Keratinocyte (primary cell): ENCODE measurements at regions not wholly inside any gene's neighbourhood (a gene's known extent, or its start where the extent isn't known, plus 50 kb on each side); places are given as distances from the start of the nearest gene placed in this dataset.

Experiments
- CTCF ChIP-seq, 3 experiments: IDR thresholded peaks in 1 of 3; conservative IDR thresholded peaks in 1 of 3; optimal IDR thresholded peaks in 1 of 3; 2 replicates in 2 of 3; 3 replicates in 1 of 3; pipeline versions ENCODE3 to v1.5.1; 2011; ENCODE audit warnings: low read length in 3 of 3, mild to moderate bottlenecking in 3 of 3, moderate library complexity in 2 of 3, control low read depth in 1 of 3, inconsistent platforms in 1 of 3; ENCODE audit not compliant: insufficient read depth in 2 of 3; ENCODE audit errors: extremely low read depth in 1 of 3
- EZH2 ChIP-seq: IDR thresholded peaks from one replicate; pipeline ENCODE4 v1.6.1; 2012; ENCODE audit warnings: inconsistent platforms, mild to moderate bottlenecking, low read length, moderate library complexity

DNA sequence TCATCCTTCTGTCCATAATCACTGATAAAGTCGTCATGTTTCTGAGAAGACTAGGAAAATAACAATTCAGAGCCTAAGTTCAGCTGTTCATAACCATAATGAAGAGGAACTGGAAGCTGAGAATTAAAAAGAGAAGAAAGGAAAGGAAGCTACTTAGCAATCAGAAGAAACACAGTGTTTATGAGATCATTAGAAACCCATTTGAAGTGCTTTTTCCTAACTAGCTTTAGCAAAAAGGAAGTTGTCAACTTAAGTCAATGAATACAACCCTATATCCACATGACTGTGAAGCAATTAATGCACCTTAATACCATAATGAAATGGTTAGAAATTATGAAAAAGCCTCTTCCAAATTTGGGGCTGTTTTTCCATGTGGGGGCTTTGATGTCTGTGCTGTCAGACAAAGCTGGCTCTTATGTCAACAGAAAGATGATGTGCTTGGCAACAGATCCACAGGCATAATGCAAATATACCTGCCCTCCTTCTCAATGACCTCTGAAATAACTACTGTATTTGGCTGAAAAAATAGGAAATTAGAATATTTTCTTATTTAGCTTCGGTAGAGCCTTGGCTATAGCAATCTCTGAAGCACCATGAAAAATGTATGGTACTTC is 463.5 kb downstream of the RASEF start:
- TF ChIP-seq CTCF (optimal IDR thresholded peaks at IDR 0.05 in 1 of 3, IDR thresholded peaks at IDR 0.05 in 1 of 3, conservative IDR thresholded peaks at IDR 0.05 in 1 of 3; ENCODE audit: extremely low read depth in 1 of 3, insufficient read depth in 2 of 3, low read length in 3 of 3) (no peak), EZH2 (no peak)
